ENCODE measurements at regions not wholly inside any gene's neighbourhood (a gene's known extent, or its start where the extent isn't known, plus 50 kb on each side); places are given as distances from the start of the nearest gene placed in this dataset.

- no TSS peak for BruUV-seq (replicated peaks)
- ChIA-PET CTCF (no interaction called here), RAD21 (ENCODE audit: unreplicated experiment) (no interaction called here), SMC1A (ENCODE audit: uncharacterized antibody, unreplicated experiment) (interaction anchor here (0.7 kb wide), 1 partner anchor 92 kb away, joined by 4 read pairs; no protein-coding TSS in a partner anchor), POLR2A (no interaction called here)
- FAIRE-seq (no peak), ATAC-seq (no peak), DNase-seq (ENCODE audit: low read depth, low spot score) (no peak)
- no peaks in the 10 kb centered on the region for H4K20me1 ChIP-seq (ENCODE audit: control insufficient read depth, insufficient read depth)
- H3K4me3 ChIP-seq = no peak overlapping the region
- H3K4me2 ChIP-seq (ENCODE audit: control insufficient read depth, insufficient read depth) = no peak overlapping the region
- no peaks in the 10 kb centered on the region for H3K27me3 ChIP-seq (replicated peaks in 1 of 2; ENCODE audit: control insufficient read depth in 2 of 2, insufficient read depth in 2 of 2, low read length in 1 of 2)
- no peaks in the 10 kb centered on the region for H3K9me3 ChIP-seq (replicated peaks; ENCODE audit: control insufficient read depth, insufficient read depth, low read length)
- in situ Hi-C loops (cut with MboI) = no loop called here
- TF ChIP-seq SMC3 (IDR thresholded peaks at IDR 0.05; ENCODE audit: borderline replicate concordance, low read length) (no peak), HSF1 (IDR thresholded peaks at IDR 0.05; ENCODE audit: low read depth, low read length) (no peak), ZNF592 (IDR thresholded peaks at IDR 0.05) (no peak), ZBTB40 (IDR thresholded peaks at IDR 0.05; ENCODE audit: borderline replicate concordance) (no peak), MEF2B (IDR thresholded peaks at IDR 0.05; ENCODE audit: partially characterized antibody, poor library complexity, severe bottlenecking) (no peak), BCL11A (IDR thresholded peaks at IDR 0.05; ENCODE audit: low read depth, low read length) (no peak), STAT3 (IDR thresholded peaks at IDR 0.05; ENCODE audit: low read depth, low read length) (no peak), DPF2 (IDR thresholded peaks at IDR 0.05) (no peak), PML (IDR thresholded peaks at IDR 0.05; ENCODE audit: low read length) (no peak), ZNF217 (IDR thresholded peaks at IDR 0.05) (no peak)
- H2AFZ ChIP-seq (ENCODE audit: control insufficient read depth, low read depth, low read length) = no peak overlapping the region
- H3K79me2 ChIP-seq (ENCODE audit: control insufficient read depth, insufficient read depth, low read length) = no peaks in the 10 kb centered on the region
- H3K36me3 ChIP-seq (ENCODE audit: control insufficient read depth in 2 of 2, insufficient read depth in 2 of 2, low read length in 1 of 2) = no peaks in the 10 kb centered on the region
- H3K27ac ChIP-seq (ENCODE audit: control insufficient read depth, insufficient read depth) = no peak overlapping the region
- intact Hi-C loops (cut with micrococcal nuclease; ENCODE audit: unreplicated experiment) = loop anchor here (5.0 kb wide), 1 partner anchor 112 kb away; no protein-coding TSS in a partner anchor
- no peaks in the 10 kb centered on the region for H3K4me1 ChIP-seq (ENCODE audit: control insufficient read depth, insufficient read depth, low read length)
- 18% methylated on average over 3 of the region's 3 CpGs for WGBS (ENCODE audit: insufficient coverage, insufficient replicate concordance, low lambda C conversion rate, missing lambda C conversion rate)
- H3K9ac ChIP-seq (ENCODE audit: control insufficient read depth, insufficient read depth, low read length) = no peak overlapping the region
Observed at GRCh38 chr4:84145176-84145575, 353.9 kb downstream of the NKX6-1 start.
